K562 (cell line): ENCODE measurements at regions not wholly inside any gene's neighbourhood (a gene's known extent, or its start where the extent isn't known, plus 50 kb on each side); places are given as distances from the start of the nearest gene placed in this dataset.

Experiments used
- CCAR2 ChIP-seq: fragments of 200-400 bp; formaldehyde crosslinking; IDR thresholded peaks from 2 replicates; pipeline ENCODE4 v1.6.1; 2017; ENCODE audit warnings: mild to moderate bottlenecking, low read depth, low read length
- CHD1 ChIP-seq: fragments of 200-600 bp; sonication (generic); IDR thresholded peaks from one replicate; pipeline ENCODE4 v1.6.1; 2012; ENCODE audit warnings: mild to moderate bottlenecking, moderate library complexity, low read length, inconsistent platforms
- CTCF ChIP-seq, 3 experiments: IDR thresholded peaks in 2 of 3; conservative IDR thresholded peaks in 1 of 3; 2 replicates each; pipeline ENCODE4 v1.5.1; 2011 to 2012; ENCODE audit warnings: low read length in 3 of 3, mild to moderate bottlenecking in 3 of 3, control low read depth in 2 of 3, improper control_type of control experiment in 1 of 3, inconsistent platforms in 1 of 3, low read depth in 1 of 3, mixed read lengths in 1 of 3, moderate library complexity in 1 of 3; ENCODE audit not compliant: insufficient read depth in 2 of 3
- EGR1 ChIP-seq: fragments of 450-650 bp; conservative IDR thresholded peaks from 2 replicates; pipeline ENCODE4 v1.6.1; 2017; ENCODE audit warnings: mild to moderate bottlenecking
- KAT8 ChIP-seq: fragments of 450-650 bp; IDR thresholded peaks from 2 replicates; pipeline ENCODE4 v1.6.1; 2016; ENCODE audit warnings: low read depth, mild to moderate bottlenecking
- KLF1 ChIP-seq: fragments of 450-650 bp; IDR thresholded peaks from 2 replicates; pipeline ENCODE4 v1.6.1; 2016; ENCODE audit warnings: missing genetic modification characterization, missing compliant biosample characterization
- MTA3 ChIP-seq: fragments of 450-650 bp; formaldehyde crosslinking; IDR thresholded peaks from 2 replicates; pipeline ENCODE4 v1.6.1; 2017; ENCODE audit warnings: mild to moderate bottlenecking, borderline replicate concordance
- TAF1 ChIP-seq: IDR thresholded peaks from 2 replicates; pipeline ENCODE4 v1.6.1; 2011; ENCODE audit warnings: mild to moderate bottlenecking, low read length, moderate library complexity; ENCODE audit not compliant: insufficient read depth, control insufficient read depth, severe bottlenecking; ENCODE audit errors: extremely low read depth
- TARDBP ChIP-seq: fragments of 450-650 bp; IDR thresholded peaks from 2 replicates; pipeline ENCODE4 v1.6.1; 2016
- ZC3H4 ChIP-seq: sonication (generic); formaldehyde crosslinking; IDR thresholded peaks from 2 replicates; pipeline ENCODE4 v1.9.0; 2021; ENCODE audit warnings: missing genetic modification reagents, borderline replicate concordance

- TF ChIP-seq TAF1 (no peak), KAT8 (no peak), KLF1 (tag) (no peak), MTA3 (no peak), CCAR2 (no peak), TARDBP (no peak), EGR1 (no peak), ZC3H4 (CRISPR knock-in tag) (no peak), CHD1 (no peak), CTCF (IDR thresholded peaks at IDR 0.05 in 2 of 3, conservative IDR thresholded peaks at IDR 0.05 in 1 of 3; ENCODE audit: insufficient read depth in 2 of 3, low read depth in 1 of 3, low read length in 3 of 3) (no peak)
These were observed 78.3 kb downstream of the PSMG1 start for GRCh38 chr21:39104911-39105310.
